NT2/D1 (cell line): ENCODE measurements at regions not wholly inside any gene's neighbourhood (a gene's known extent, or its start where the extent isn't known, plus 50 kb on each side); places are given as distances from the start of the nearest gene placed in this dataset.

ENCODE experiments used
- SUZ12 ChIP-seq: IDR thresholded peaks from 2 replicates; pipeline ENCODE4 v1.6.1; 2011; ENCODE audit not compliant: insufficient read length, insufficient read depth; ENCODE audit errors: extremely low read depth
- YY1 ChIP-seq: IDR thresholded peaks from 2 replicates; pipeline ENCODE4 v1.6.1; 2011; ENCODE audit not compliant: insufficient read length, insufficient read depth
- ZNF274 ChIP-seq: IDR thresholded peaks from 2 replicates; pipeline ENCODE4 v1.6.1; 2011; ENCODE audit warnings: mild to moderate bottlenecking, low read depth, low read length

GRCh38 chr21:35473496-35473895, 424.4 kb upstream of the RUNX1 start:
- TF ChIP-seq YY1 (no peak), ZNF274 (no peak), SUZ12 (no peak)
